ENCODE measurements at regions not wholly inside any gene's neighbourhood (a gene's known extent, or its start where the extent isn't known, plus 50 kb on each side); places are given as distances from the start of the nearest gene placed in this dataset.

- Histone ChIP-seq H3K27me3 (no peaks in the 10 kb centered on the region), H3K27ac (no peak overlapping the region), H3K36me3 (no peaks in the 10 kb centered on the region), H3K4me3 (no peak overlapping the region), H3K9me3 (no peaks in the 10 kb centered on the region), H3K4me1 (no peaks in the 10 kb centered on the region)
- ATAC-seq (no peak), FAIRE-seq (no peak), DNase-seq (no peak)
- TF ChIP-seq CTCF (IDR thresholded peaks at IDR 0.05) = no peak
- intact Hi-C loops (cut with DNase I) = no loop called here
- WGBS, 2 donors = 60 to 78% methylated on average over 8 of the region's 8 CpGs
These were observed 765.6 kb downstream of the PLOD2 start for GRCh38 chr3:145395421-145395820.

- no peak for TF ChIP-seq CTCF (IDR thresholded peaks at IDR 0.05)
- Histone ChIP-seq H3K27ac (no peak overlapping the region), H3K9me3 (no peaks in the 10 kb centered on the region), H3K36me3 (no peaks in the 10 kb centered on the region), H3K4me1 (no peaks in the 10 kb centered on the region), H3K4me3 (no peak overlapping the region), H3K27me3 (no peaks in the 10 kb centered on the region)
- FAIRE-seq (no peak), DNase-seq (no peak), ATAC-seq (no peak)
- 49 to 52% methylated on average over 5 of the region's 5 CpGs for WGBS, 2 donors
- intact Hi-C loops (cut with DNase I) = no loop called here
These were observed 749.4 kb downstream of the PLOD2 start for GRCh38 chr3:145411605-145412004.

GRCh38 chr3:145417678-145418077 lies 743.3 kb downstream of the PLOD2 start:
- FAIRE-seq = no peak
- 1 to 24% methylated on average over 1 of the region's 1 CpG for WGBS, 2 donors
- no peak overlapping the region for H3K27ac ChIP-seq

GRCh38 chr3:145422556-145422955 lies 738.4 kb downstream of the PLOD2 start:
- ATAC-seq = no peak
- Histone ChIP-seq H3K27ac (no peak overlapping the region), H3K4me3 (no peak overlapping the region), H3K4me1 (no peaks in the 10 kb centered on the region), H3K9me3 (no peaks in the 10 kb centered on the region), H3K27me3 (no peaks in the 10 kb centered on the region), H3K36me3 (no peaks in the 10 kb centered on the region)
- no peak for DNase-seq
- intact Hi-C loops (cut with DNase I) = no loop called here
- TF ChIP-seq CTCF (IDR thresholded peaks at IDR 0.05) = no peak
- WGBS, 2 donors = 26 to 40% methylated on average over 3 of the region's 3 CpGs
- FAIRE-seq = no peak

More at GRCh38 chr3:145417678-145418077, 743.3 kb downstream of the PLOD2 start:
- DNase-seq (no peak), ATAC-seq (no peak)
- H3K27me3 ChIP-seq = no peaks in the 10 kb centered on the region
- no peak for TF ChIP-seq CTCF (IDR thresholded peaks at IDR 0.05)
- no peaks in the 10 kb centered on the region for H3K36me3 ChIP-seq
- no peaks in the 10 kb centered on the region for H3K9me3 ChIP-seq
- no peak overlapping the region for H3K4me3 ChIP-seq
- H3K4me1 ChIP-seq = no peaks in the 10 kb centered on the region
- intact Hi-C loops (cut with DNase I) = no loop called here

GRCh38 chr3:145427355-145427754 lies 733.6 kb downstream of the PLOD2 start:
- no peak for TF ChIP-seq CTCF (IDR thresholded peaks at IDR 0.05)
- ATAC-seq (no peak), FAIRE-seq (no peak), DNase-seq (peak in 1 of 6 donors; percentile 48)
- H3K9me3 ChIP-seq = no peaks in the 10 kb centered on the region
- no peaks in the 10 kb centered on the region for H3K36me3 ChIP-seq
- no peaks in the 10 kb centered on the region for H3K4me1 ChIP-seq
- no peak overlapping the region for H3K27ac ChIP-seq
- no peaks in the 10 kb centered on the region for H3K27me3 ChIP-seq
- 79 to 87% methylated on average over 10 of the region's 10 CpGs for WGBS, 2 donors
- H3K4me3 ChIP-seq = no peak overlapping the region
- intact Hi-C loops (cut with DNase I) = no loop called here
